Spleen (tissue), 11 donors: ENCODE measurements at regions not wholly inside any gene's neighbourhood (a gene's known extent, or its start where the extent isn't known, plus 50 kb on each side); places are given as distances from the start of the nearest gene placed in this dataset.

Experiments used
- DNase-seq: peaks from one replicate; pipeline ENCODE4 v3.0.0-alpha.2; 2020
- H3K27ac ChIP-seq, 8 donors: fragments of 200-600 bp; sonication (generic) in 7 of 8; 1 replicate in 4 of 8; 2 replicates in 4 of 8; pipeline versions ENCODE4 v1.5.0 to v1.8.0; 2016 to 2021; ENCODE audit warnings: inconsistent platforms in 4 of 8, mild to moderate bottlenecking in 4 of 8, moderate library complexity in 1 of 8
- H3K27me3 ChIP-seq, 7 donors: fragments of 200-600 bp; sonication (generic) in 6 of 7; replicated peaks in 1 of 7; 1 replicate in 4 of 7; 2 replicates in 3 of 7; pipeline versions ENCODE4 v1.5.0 to v1.8.0; 2016 to 2021; ENCODE audit warnings: inconsistent platforms in 3 of 7, mild to moderate bottlenecking in 1 of 7
- H3K36me3 ChIP-seq, 6 donors: fragments of 200-600 bp; sonication (generic) in 5 of 6; 1 replicate in 4 of 6; 2 replicates in 2 of 6; pipeline versions ENCODE4 v1.5.0 to v1.8.0; 2016 to 2021; ENCODE audit warnings: inconsistent platforms in 2 of 6
- H3K4me1 ChIP-seq, 6 donors: fragments of 200-600 bp; sonication (generic) in 5 of 6; 1 replicate in 3 of 6; 2 replicates in 3 of 6; pipeline versions ENCODE4 v1.5.0 to v1.8.0; 2016 to 2021; ENCODE audit warnings: inconsistent platforms in 3 of 6
- H3K4me3 ChIP-seq, 8 donors: fragments of 200-600 bp; sonication (generic) in 7 of 8; 1 replicate in 4 of 8; 2 replicates in 4 of 8; pipeline versions ENCODE4 v1.5.0 to v1.8.0; 2016 to 2021; ENCODE audit warnings: inconsistent platforms in 4 of 8, mild to moderate bottlenecking in 4 of 8, moderate library complexity in 2 of 8
- H3K9me3 ChIP-seq, 8 donors: fragments of 200-600 bp; sonication (generic) in 7 of 8; 1 replicate in 4 of 8; 2 replicates in 4 of 8; pipeline versions ENCODE4 v1.5.0 to v1.8.0; 2016 to 2021; ENCODE audit warnings: inconsistent platforms in 4 of 8
- CTCF ChIP-seq, 11 experiments: fragments of 200-600 bp in 7 of 11; fragments of 450-650 bp in 4 of 11; sonication (generic) in 4 of 11; IDR thresholded peaks in 8 of 11; conservative IDR thresholded peaks in 3 of 11; 1 replicate in 7 of 11; 2 replicates in 4 of 11; pipeline versions ENCODE4 v1.4.0 to v1.8.0; 2016 to 2021; ENCODE audit warnings: antibody characterized with exemption in 11 of 11, inconsistent platforms in 4 of 11, mild to moderate bottlenecking in 1 of 11
- POLR2A ChIP-seq, 3 donors: fragments of 450-650 bp; IDR thresholded peaks; one replicate each; pipeline ENCODE4 v1.5.1; 2017; ENCODE audit warnings: antibody characterized with exemption in 3 of 3, mild to moderate bottlenecking in 1 of 3
- POLR2AphosphoS5 ChIP-seq, 3 donors: sonication (generic); formaldehyde crosslinking; IDR thresholded peaks; one replicate each; pipeline ENCODE4 v1.5.1; 2017; ENCODE audit warnings: antibody characterized with exemption in 3 of 3
- WGBS, 5 donors: extraction: QIAGEN DNeasy Blood & Tissue Kit in 3 of 5; methylation state at CpG; one replicate each; pipeline versions ENCODE4 v1.1.5 to v1.1.7; 2013 to 2018; 5-methylcytosine and 5-hydroxymethylcytosine counted together
- intact Hi-C: fragments of 100-400 bp; cut with DNase I; formaldehyde crosslinking; loops from one replicate; pipeline ENCODE4 v1.15.0; 2023; ENCODE audit warnings: low total_unique reads
- donor health status: healthy with polysubstance abuse.
- donor health status: DM: no; HTN: no; CAD: no; lungs with moderate emphysema.
- donor health status: DM: no; HTN: no; CAD: no.
- donor health status: Bipolar disorder and iron deficiency.
- donor health status: healthy.
- donor health status: DM: no; HTN: no; CAD: no.
- donor health status: DM: yes; HTN: yes; CAD: no.

- H3K27ac ChIP-seq: no peak overlapping the region
- TF ChIP-seq POLR2AphosphoS5 (IDR thresholded peaks at IDR 0.05): no peak
- H3K4me3 ChIP-seq: no peak overlapping the region
- H3K36me3 ChIP-seq: no peaks in the 10 kb centered on the region
- 79 to 92% (median 81%) methylated on average over 3 of the region's 3 CpGs for WGBS, 5 donors
- no peak for DNase-seq
- intact Hi-C loops: no loop called here
- H3K4me1 ChIP-seq: no peaks in the 10 kb centered on the region
- no peaks in the 10 kb centered on the region for H3K9me3 ChIP-seq
- H3K27me3 ChIP-seq: no peaks in the 10 kb centered on the region
Observed at GRCh38 chr11:127818625-127819024, 768.7 kb downstream of the ETS1 start.

GRCh38 chr11:127816962-127817361 lies 770.4 kb downstream of the ETS1 start:
- H3K4me1 ChIP-seq: no peaks in the 10 kb centered on the region
- no peak overlapping the region for H3K4me3 ChIP-seq
- no peak overlapping the region for H3K27ac ChIP-seq
- no peaks in the 10 kb centered on the region for H3K9me3 ChIP-seq
- intact Hi-C loops: no loop called here
- no peaks in the 10 kb centered on the region for H3K36me3 ChIP-seq
- TF ChIP-seq POLR2AphosphoS5 (IDR thresholded peaks at IDR 0.05) (no peak), POLR2A (IDR thresholded peaks at IDR 0.05) (no peak), CTCF (IDR thresholded peaks at IDR 0.05 in 8 of 11, conservative IDR thresholded peaks at IDR 0.05 in 3 of 11) (no peak)
- no peaks in the 10 kb centered on the region for H3K27me3 ChIP-seq
- DNase-seq: no peak
- 69 to 83% (median 74%) methylated on average over 2 of the region's 2 CpGs for WGBS, 5 donors

- DNase-seq: no peak
- Histone ChIP-seq H3K27ac (no peak overlapping the region), H3K9me3 (no peaks in the 10 kb centered on the region), H3K27me3 (no peaks in the 10 kb centered on the region), H3K4me1 (no peaks in the 10 kb centered on the region), H3K4me3 (no peak overlapping the region), H3K36me3 (no peaks in the 10 kb centered on the region)
- TF ChIP-seq POLR2A (IDR thresholded peaks at IDR 0.05): no peak
- no peak for TF ChIP-seq CTCF (IDR thresholded peaks at IDR 0.05 in 8 of 11, conservative IDR thresholded peaks at IDR 0.05 in 3 of 11)
- TF ChIP-seq POLR2AphosphoS5 (IDR thresholded peaks at IDR 0.05): no peak
- intact Hi-C loops: no loop called here
Observed at GRCh38 chr11:127815331-127815730, 772.0 kb downstream of the ETS1 start.

GRCh38 chr11:127806501-127806900 lies 780.9 kb downstream of the ETS1 start:
- intact Hi-C loops: no loop called here
- Histone ChIP-seq H3K4me1 (no peaks in the 10 kb centered on the region), H3K36me3 (no peaks in the 10 kb centered on the region), H3K27me3 (no peaks in the 10 kb centered on the region), H3K4me3 (no peak overlapping the region), H3K27ac (no peak overlapping the region), H3K9me3 (no peaks in the 10 kb centered on the region)
- DNase-seq: no peak
- WGBS, 5 donors: 65 to 96% (median 71%) methylated on average over 1 of the region's 1 CpG
- no peak for TF ChIP-seq CTCF (IDR thresholded peaks at IDR 0.05 in 8 of 11, conservative IDR thresholded peaks at IDR 0.05 in 3 of 11)
- TF ChIP-seq POLR2A (IDR thresholded peaks at IDR 0.05): no peak
- no peak for TF ChIP-seq POLR2AphosphoS5 (IDR thresholded peaks at IDR 0.05)

- 44 to 78% (median 63%) methylated on average over 1 of the region's 1 CpG for WGBS, 5 donors
- intact Hi-C loops: no loop called here
- no peak for DNase-seq
- H3K27ac ChIP-seq: no peak overlapping the region
- H3K4me3 ChIP-seq: no peak overlapping the region
- no peaks in the 10 kb centered on the region for H3K36me3 ChIP-seq
- TF ChIP-seq CTCF (IDR thresholded peaks at IDR 0.05 in 8 of 11, conservative IDR thresholded peaks at IDR 0.05 in 3 of 11) (no peak), POLR2A (IDR thresholded peaks at IDR 0.05) (no peak), POLR2AphosphoS5 (IDR thresholded peaks at IDR 0.05) (no peak)
- H3K27me3 ChIP-seq: no peaks in the 10 kb centered on the region
- H3K9me3 ChIP-seq: no peaks in the 10 kb centered on the region
- H3K4me1 ChIP-seq: no peaks in the 10 kb centered on the region
Observed at GRCh38 chr11:127805771-127806170, 781.6 kb downstream of the ETS1 start.
